PC-3 (cell line): ENCODE measurements at regions not wholly inside any gene's neighbourhood (a gene's known extent, or its start where the extent isn't known, plus 50 kb on each side); places are given as distances from the start of the nearest gene placed in this dataset.

Experiments used
- ATAC-seq: fragments of 200-7000 bp; cut with Tn5 transposase; 2 replicates; pipeline ENCODE4 v1.9.1; 2020; ENCODE audit warnings: mild to moderate bottlenecking, moderate library complexity
- BruUV-seq: library from RNA; stranded (reverse); fragments of 400-500 nt; replicated peaks from 2 replicates; lab custom pipeline; 2021; lab: Mats Ljungman, UMichigan
- CTCF ChIA-PET: fragments of 300-600 bp; sonication (Branson Sonifier 250); formaldehyde crosslinking; loops from one replicate; lab custom pipeline; 2022; ENCODE audit warnings: antibody characterized with exemption; lab: Charles Lee
- POLR2A ChIA-PET: fragments of 300-600 bp; sonication (Branson Sonifier 250); formaldehyde crosslinking; loops from one replicate; lab custom pipeline; 2022; ENCODE audit warnings: antibody characterized with exemption; ENCODE audit not compliant: unreplicated experiment; lab: Charles Lee
- DNase-seq: peaks from one replicate; pipeline ENCODE4 v3.0.0-alpha.2; 2015
- H2AFZ ChIP-seq: fragments of 300-600 bp; sonication (generic); 2 replicates; pipeline ENCODE4 v1.6.0; 2016; ENCODE audit warnings: antibody characterized with exemption, low read length
- H3F3A ChIP-seq: fragments of 300-600 bp; sonication (generic); one replicate; pipeline ENCODE4 v1.6.0; 2017; ENCODE audit warnings: antibody characterized with exemption, low read length, control low read depth, mild to moderate bottlenecking; ENCODE audit not compliant: unreplicated experiment
- H3K27ac ChIP-seq: fragments of 300-600 bp; sonication (generic); 2 replicates; pipeline ENCODE4 v1.5.1; 2016; ENCODE audit warnings: mild to moderate bottlenecking, low read length
- H3K27me3 ChIP-seq: fragments of 300-600 bp; sonication (generic); 2 replicates; pipeline ENCODE4 v1.6.1; 2016; ENCODE audit warnings: low read length, mixed read lengths
- H3K36me3 ChIP-seq: fragments of 300-600 bp; sonication (generic); 2 replicates; pipeline ENCODE4 v1.6.1; 2016; ENCODE audit warnings: low read depth, mixed run types, low read length, mixed read lengths
- H3K4me1 ChIP-seq: fragments of 300-600 bp; sonication (generic); 2 replicates; pipeline ENCODE4 v1.5.1; 2016; ENCODE audit warnings: low read length; ENCODE audit not compliant: insufficient read depth
- H3K4me2 ChIP-seq: fragments of 300-600 bp; sonication (generic); 2 replicates; pipeline ENCODE4 v1.6.0; 2016; ENCODE audit warnings: low read length
- H3K4me3 ChIP-seq: fragments of 300-600 bp; sonication (generic); 2 replicates; pipeline ENCODE4 v1.5.1; 2016; ENCODE audit warnings: mild to moderate bottlenecking, low read length, mixed read lengths
- H3K79me2 ChIP-seq: fragments of 300-600 bp; sonication (generic); 2 replicates; pipeline ENCODE4 v1.6.1; 2017; ENCODE audit warnings: low read length, mixed read lengths
- H3K9ac ChIP-seq: fragments of 300-600 bp; sonication (generic); 2 replicates; pipeline ENCODE4 v1.6.0; 2016; ENCODE audit warnings: mild to moderate bottlenecking, low read length
- H3K9me2 ChIP-seq: fragments of 300-600 bp; sonication (generic); replicated peaks from 2 replicates; pipeline ENCODE4 v1.6.1; 2016; ENCODE audit warnings: mixed run types, low read length, mixed read lengths
- H3K9me3 ChIP-seq: fragments of 300-600 bp; sonication (generic); 2 replicates; pipeline ENCODE4 v1.6.1; 2016; ENCODE audit warnings: low read length, mixed read lengths
- H4K20me1 ChIP-seq: fragments of 300-600 bp; sonication (generic); 2 replicates; pipeline ENCODE4 v1.6.1; 2016; ENCODE audit warnings: low read length, mixed read lengths
- CTCF ChIP-seq: fragments of 300-600 bp; sonication (generic); conservative IDR thresholded peaks from 2 replicates; pipeline ENCODE4 v1.5.1; 2017; ENCODE audit warnings: antibody characterized with exemption, low read depth, mild to moderate bottlenecking, low read length
- EZH2 ChIP-seq: fragments of 300-600 bp; sonication (generic); IDR thresholded peaks from one replicate; pipeline ENCODE4 v1.6.1; 2017; ENCODE audit warnings: antibody characterized with exemption, mild to moderate bottlenecking, low read length; ENCODE audit not compliant: unreplicated experiment
- EZH2phosphoT487 ChIP-seq: fragments of 300-600 bp; sonication (generic); IDR thresholded peaks from 2 replicates; pipeline ENCODE4 v1.6.1; 2018; ENCODE audit warnings: mild to moderate bottlenecking, antibody characterized with exemption, low read length, borderline replicate concordance
- intact Hi-C: fragments of 100-400 bp; cut with micrococcal nuclease; formaldehyde crosslinking; loops from 2 replicates; pipeline ENCODE4 v1.9.0; 2023

GRCh38 chr11:110984693-110985092, 260.8 kb upstream of the POU2AF2 start:
- no peaks in the 10 kb centered on the region for H3K36me3 ChIP-seq
- H3K27me3 ChIP-seq = peaks cover 13% of the 10 kb centered on the region; the same call in 1 of the 2 replicates
- no TSS peak for BruUV-seq
- no peak overlapping the region for H3K27ac ChIP-seq
- no peak overlapping the region for H3K4me3 ChIP-seq
- no peaks in the 10 kb centered on the region for H3K9me2 ChIP-seq
- DNase-seq (no peak), ATAC-seq (no peak)
- ChIA-PET CTCF (no interaction called here), POLR2A (no interaction called here)
- H3K9me3 ChIP-seq = no peaks in the 10 kb centered on the region
- no peaks in the 10 kb centered on the region for H3F3A ChIP-seq
- no peak overlapping the region for H3K9ac ChIP-seq
- intact Hi-C loops = no loop called here
- no peaks in the 10 kb centered on the region for H3K79me2 ChIP-seq
- H4K20me1 ChIP-seq = no peaks in the 10 kb centered on the region
- H3K4me2 ChIP-seq = no peak overlapping the region
- TF ChIP-seq CTCF = no peak
- TF ChIP-seq EZH2 = no peak
- no peak for TF ChIP-seq EZH2phosphoT487
- H3K4me1 ChIP-seq = peaks cover 9% of the 10 kb centered on the region; the same call in 1 of the 2 replicates
- H2AFZ ChIP-seq = no peak overlapping the region

- TF ChIP-seq EZH2phosphoT487 (no peak), CTCF (no peak), EZH2 (no peak)
- no peaks in the 10 kb centered on the region for H4K20me1 ChIP-seq
- H3K27ac ChIP-seq = no peak overlapping the region
- no peak overlapping the region for H3K9ac ChIP-seq
- no peaks in the 10 kb centered on the region for H3K9me2 ChIP-seq
- H3K79me2 ChIP-seq = no peaks in the 10 kb centered on the region
- ATAC-seq = peak; percentile 42; the same call in 1 of the 2 replicates
- no peak overlapping the region for H2AFZ ChIP-seq
- peaks cover 13% of the 10 kb centered on the region; the same call in 1 of the 2 replicates for H3K27me3 ChIP-seq
- no peaks in the 10 kb centered on the region for H3K36me3 ChIP-seq
- H3K4me2 ChIP-seq = 0 out of 2 replicates have a peak overlapping the region, but pooled peaks have one; percentile 5
- no peaks in the 10 kb centered on the region for H3F3A ChIP-seq
- no peak overlapping the region for H3K4me3 ChIP-seq
- peak; percentile 72 for DNase-seq
- intact Hi-C loops = no loop called here
- ChIA-PET CTCF (no interaction called here), POLR2A (no interaction called here)
- peaks cover 9% of the 10 kb centered on the region; the same call in 1 of the 2 replicates for H3K4me1 ChIP-seq
- no TSS peak for BruUV-seq
- H3K9me3 ChIP-seq = no peaks in the 10 kb centered on the region
Measured at GRCh38 chr11:110984147-110984546, 261.4 kb upstream of the POU2AF2 start.

- no peak overlapping the region for H3K4me2 ChIP-seq
- BruUV-seq = no TSS peak
- H3K79me2 ChIP-seq = no peaks in the 10 kb centered on the region
- CTCF ChIA-PET = no interaction called here
- DNase-seq (no peak), ATAC-seq (no peak)
- H3K9me2 ChIP-seq = no peaks in the 10 kb centered on the region
- no peak for TF ChIP-seq CTCF
- TF ChIP-seq EZH2phosphoT487 = no peak
- no peak for TF ChIP-seq EZH2
- peaks cover 9% of the 10 kb centered on the region; the same call in 1 of the 2 replicates for H3K4me1 ChIP-seq
- no peak overlapping the region for H3K9ac ChIP-seq
- H3K36me3 ChIP-seq = no peaks in the 10 kb centered on the region
- H3F3A ChIP-seq = no peaks in the 10 kb centered on the region
- H3K4me3 ChIP-seq = no peak overlapping the region
- H4K20me1 ChIP-seq = no peaks in the 10 kb centered on the region
- no peak overlapping the region for H3K27ac ChIP-seq
- POLR2A ChIA-PET = no interaction called here
- H3K9me3 ChIP-seq = no peaks in the 10 kb centered on the region
- intact Hi-C loops = no loop called here
- peaks cover 12% of the 10 kb centered on the region; the same call in 1 of the 2 replicates for H3K27me3 ChIP-seq
- H2AFZ ChIP-seq = no peak overlapping the region
Measured at GRCh38 chr11:110982214-110982613, 263.3 kb upstream of the POU2AF2 start.
